SU-DHL-6 (cell line): ENCODE measurements at regions not wholly inside any gene's neighbourhood (a gene's known extent, or its start where the extent isn't known, plus 50 kb on each side); places are given as distances from the start of the nearest gene placed in this dataset.

ENCODE experiments used
- CTCF ChIP-seq: fragments of 200-600 bp; sonication (generic); IDR thresholded peaks from one replicate; pipeline ENCODE4 v1.5.1; 2017; ENCODE audit warnings: antibody characterized with exemption, mild to moderate bottlenecking, low read length, moderate library complexity; ENCODE audit not compliant: insufficient read depth, poor library complexity, severe bottlenecking
- EZH2phosphoT487 ChIP-seq: fragments of 200-600 bp; sonication (generic), shearing (Covaris generic); conservative IDR thresholded peaks from 2 replicates; pipeline ENCODE4 v1.6.1; 2018; ENCODE audit warnings: mild to moderate bottlenecking, antibody characterized with exemption, low read length, moderate library complexity, mixed read lengths

- TF ChIP-seq CTCF = no peak
- no peak for TF ChIP-seq EZH2phosphoT487
Observed at GRCh38 chr7:32223071-32223650, 153.0 kb upstream of the PDE1C start.
